ENCODE measurements at regions not wholly inside any gene's neighbourhood (a gene's known extent, or its start where the extent isn't known, plus 50 kb on each side); places are given as distances from the start of the nearest gene placed in this dataset.

DNA sequence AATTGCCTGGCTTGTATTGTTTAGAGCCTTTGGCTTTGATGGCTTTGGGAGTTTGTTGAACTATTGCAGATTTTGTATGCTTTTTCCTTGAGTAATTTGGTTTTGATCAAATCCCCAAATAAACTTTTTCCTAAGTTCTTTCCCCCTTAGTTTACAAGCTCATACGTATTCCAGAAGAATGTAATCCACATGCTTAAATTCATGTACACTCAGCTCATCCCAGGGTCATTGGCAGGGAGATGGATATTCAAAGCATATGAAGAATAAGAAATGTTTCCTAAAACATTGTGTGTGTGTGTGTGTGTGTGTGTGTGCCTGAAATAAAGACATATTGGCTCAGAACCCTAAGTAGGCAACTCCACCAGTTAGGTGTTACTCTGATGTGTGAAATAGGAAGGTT, 89.4 kb downstream of the TMEM30B start:
- TF ChIP-seq EZH2 (IDR thresholded peaks at IDR 0.05; ENCODE audit: insufficient read depth, poor library complexity, severe bottlenecking) (no peak), EZH2phosphoT487 (IDR thresholded peaks at IDR 0.05; ENCODE audit: insufficient read depth, low read depth) (no peak)

Data from GM23248 (cell line).